Endothelial cell of umbilical vein (primary cell): ENCODE measurements at regions not wholly inside any gene's neighbourhood (a gene's known extent, or its start where the extent isn't known, plus 50 kb on each side); places are given as distances from the start of the nearest gene placed in this dataset.

Experiments used
- BruUV-seq: library from RNA; stranded (reverse); fragments of 400-500 nt; replicated peaks from 2 replicates; lab custom pipeline; 2021; lab: Mats Ljungman, UMichigan
- CTCF ChIA-PET: fragments of 300-600, 350-600 bp; sonication (Branson Sonifier 250); formaldehyde crosslinking; loops from one replicate; lab custom pipeline; 2021; ENCODE audit warnings: antibody characterized with exemption, inconsistent platforms; lab: Charles Lee
- POLR2A ChIA-PET: fragments of 300-600, 350-600 bp; sonication (Branson Sonifier 250); formaldehyde crosslinking; loops from one replicate; lab custom pipeline; 2021; ENCODE audit warnings: antibody characterized with exemption, inconsistent platforms; lab: Charles Lee
- DNase-seq: peaks from one replicate; pipeline ENCODE4 v3.0.0-alpha.2; 2011; ENCODE audit warnings: low read depth, low spot score
- FAIRE-seq: peaks from 2 replicates; lab custom pipeline; 2011; peaks lifted over from hg19 to GRCh38; lab: Jason Lieb, UNC
- H2AFZ ChIP-seq: 2 replicates; pipeline ENCODE4 v1.6.0; 2012; ENCODE audit warnings: low read depth, low read length, control low read depth, inconsistent platforms
- H3K27ac ChIP-seq: 2 replicates; pipeline ENCODE4 v1.5.1; 2011; ENCODE audit warnings: low read depth, mild to moderate bottlenecking, control low read depth, low read length, moderate library complexity; ENCODE audit not compliant: insufficient read depth
- H3K27me3 ChIP-seq, 2 experiments: 2 replicates each; pipeline versions ENCODE4 v1.6.0 to v1.6.1; 2011; ENCODE audit warnings: low read length in 2 of 2, mixed read lengths in 1 of 2; ENCODE audit not compliant: control insufficient read depth in 2 of 2, insufficient read depth in 2 of 2
- H3K36me3 ChIP-seq, 2 experiments: 2 replicates in 1 of 2; 3 replicates in 1 of 2; pipeline ENCODE4 v1.5.1; 2011; ENCODE audit warnings: low read length in 2 of 2, mild to moderate bottlenecking in 1 of 2, moderate library complexity in 1 of 2; ENCODE audit not compliant: control insufficient read depth in 2 of 2, insufficient read depth in 2 of 2; ENCODE audit errors: extremely low read depth in 1 of 2
- H3K4me1 ChIP-seq: 3 replicates; pipeline ENCODE4 v1.5.1; 2011; ENCODE audit warnings: mild to moderate bottlenecking, low read length; ENCODE audit not compliant: control insufficient read depth, insufficient read depth; ENCODE audit errors: extremely low read depth
- H3K4me2 ChIP-seq: 2 replicates; pipeline ENCODE4 v1.6.1; 2011; ENCODE audit warnings: low read length, control low read depth, mixed read lengths; ENCODE audit not compliant: insufficient read depth
- H3K4me3 ChIP-seq, 3 experiments: fragments of 200-600 bp in 1 of 3; sonication (generic), shearing (Covaris generic) in 1 of 3; replicated peaks in 1 of 3; 2 replicates each; pipeline ENCODE4 v1.5.1; 2011 to 2016; ENCODE audit warnings: control low read depth in 3 of 3, low read length in 3 of 3, mild to moderate bottlenecking in 2 of 3, inconsistent platforms in 1 of 3, low read depth in 1 of 3, moderate library complexity in 1 of 3; ENCODE audit not compliant: insufficient read depth in 1 of 3
- H3K79me2 ChIP-seq: 2 replicates; pipeline ENCODE4 v1.6.0; 2012; ENCODE audit warnings: low read length, inconsistent platforms; ENCODE audit not compliant: control insufficient read depth, insufficient read depth
- H3K9ac ChIP-seq: replicated peaks from 2 replicates; pipeline ENCODE3; 2011; ENCODE audit warnings: low read length, control low read depth; ENCODE audit not compliant: insufficient read depth; ENCODE audit errors: extremely low read depth
- H3K9me1 ChIP-seq: replicated peaks from 3 replicates; pipeline ENCODE4 v1.6.0; 2011; ENCODE audit warnings: mild to moderate bottlenecking, low read length; ENCODE audit not compliant: control insufficient read depth, insufficient read depth; ENCODE audit errors: extremely low read depth
- H3K9me3 ChIP-seq: replicated peaks from 2 replicates; pipeline ENCODE4 v1.5.1; 2012; ENCODE audit warnings: low read length, inconsistent platforms; ENCODE audit not compliant: control insufficient read depth, insufficient read depth
- H4K20me1 ChIP-seq: replicated peaks from 2 replicates; pipeline ENCODE3; 2011; ENCODE audit warnings: mild to moderate bottlenecking, low read length; ENCODE audit not compliant: control insufficient read depth, insufficient read depth; ENCODE audit errors: extremely low read depth
- EZH2 ChIP-seq: IDR thresholded peaks from 2 replicates; pipeline ENCODE4 v1.6.1; 2012; ENCODE audit warnings: borderline replicate concordance, low read depth, mild to moderate bottlenecking, moderate library complexity, low read length, inconsistent platforms; ENCODE audit not compliant: severe bottlenecking
- JUN ChIP-seq: IDR thresholded peaks from 2 replicates; pipeline ENCODE4 v1.6.1; 2011; ENCODE audit warnings: borderline replicate concordance, low read depth; ENCODE audit not compliant: insufficient read length, insufficient read depth
- MAX ChIP-seq: IDR thresholded peaks from 2 replicates; pipeline ENCODE4 v1.6.1; 2011; ENCODE audit not compliant: insufficient read depth, insufficient read length
- MYC ChIP-seq: IDR thresholded peaks from one replicate; pipeline ENCODE4 v1.6.1; 2011; ENCODE audit warnings: mild to moderate bottlenecking, low read depth, low read length
- POLR2AphosphoS5 ChIP-seq: IDR thresholded peaks from 2 replicates; pipeline ENCODE4 v1.6.1; 2012; ENCODE audit warnings: low read depth, mild to moderate bottlenecking, control low read depth, low read length, moderate library complexity; ENCODE audit not compliant: insufficient read depth
- dilution Hi-C: fragments of 300-500 bp; cut with MboI; formaldehyde crosslinking; loops from one replicate; pipeline ENCODE4 v1.15.0; 2019; ENCODE audit warnings: low sequenced_read_pairs; ENCODE audit not compliant: extremely low pct_ligation_motif_present
- intact Hi-C: fragments of 100-400 bp; cut with micrococcal nuclease; formaldehyde crosslinking; loops from one replicate; pipeline ENCODE4 v1.10.0; 2022
- TF ChIP-seq, protein P1 (sequence below), 2 donors: IDR thresholded peaks; 1 replicate in 1 of 2; 2 replicates in 1 of 2; pipeline ENCODE4 v1.5.1; 2011; ENCODE audit warnings: low read length in 2 of 2, mild to moderate bottlenecking in 2 of 2, moderate library complexity in 2 of 2, control low read depth in 1 of 2, inconsistent platforms in 1 of 2, low read depth in 1 of 2; ENCODE audit not compliant: insufficient read depth in 1 of 2; ENCODE audit errors: extremely low read depth in 1 of 2

DNA sequence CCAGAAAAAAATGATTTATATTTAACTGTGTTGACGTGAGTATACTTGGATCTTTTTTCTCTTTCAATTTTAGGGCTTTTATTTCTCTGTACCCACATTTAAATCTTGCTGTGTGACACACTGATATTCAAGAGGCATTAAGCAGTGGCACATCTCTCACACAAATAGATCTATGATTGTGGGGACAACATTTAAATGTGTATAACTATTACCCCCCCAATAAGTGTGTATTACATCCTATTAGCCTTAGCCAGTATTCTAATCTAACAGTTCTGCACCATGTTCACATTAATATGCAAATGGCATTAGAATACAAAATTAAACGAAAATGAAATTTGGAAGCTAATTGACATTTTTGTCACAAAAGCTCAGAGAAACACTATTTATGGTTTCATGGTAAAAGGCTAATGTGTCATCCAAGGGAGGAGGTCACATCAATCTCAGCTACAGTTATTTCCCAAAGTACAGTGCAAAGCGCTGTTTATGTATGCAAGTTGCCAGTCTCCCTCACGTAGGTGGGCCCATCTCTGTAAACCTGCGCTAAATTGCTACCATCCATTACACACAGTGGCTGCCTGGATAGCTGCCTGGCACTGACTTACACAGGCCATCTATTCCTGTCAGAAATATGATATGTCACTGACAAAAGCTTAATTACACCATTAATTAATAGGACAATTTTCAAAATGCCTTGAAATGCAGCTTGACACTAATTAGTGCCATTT lies 984.7 kb upstream of the PCDH9 start:
- no peak overlapping the region for H3K4me3 ChIP-seq
- POLR2A ChIA-PET, result no interaction called here
- BruUV-seq, result no TSS peak

More for the DNA sequence above, 984.7 kb upstream of the PCDH9 start:
- no peak overlapping the region for H3K4me2 ChIP-seq
- H3K4me1 ChIP-seq, result no peaks in the 10 kb centered on the region
- dilution Hi-C loops, result no loop called here
- H3K36me3 ChIP-seq, result no peaks in the 10 kb centered on the region
- no peaks in the 10 kb centered on the region for H3K9me3 ChIP-seq
- intact Hi-C loops, result no loop called here
- no peak for FAIRE-seq
- DNase-seq, result no peak
- no peaks in the 10 kb centered on the region for H4K20me1 ChIP-seq
- H3K9me1 ChIP-seq, result no peaks in the 10 kb centered on the region
- CTCF ChIA-PET, result no interaction called here
- no peak overlapping the region for H3K27ac ChIP-seq
- no peaks in the 10 kb centered on the region for H3K79me2 ChIP-seq
- no peak overlapping the region for H2AFZ ChIP-seq
- no peak overlapping the region for H3K9ac ChIP-seq
- TF ChIP-seq POLR2AphosphoS5, result no peak
- no peak for TF ChIP-seq MYC
- TF ChIP-seq MAX, result no peak
- no peak for TF ChIP-seq JUN
- TF ChIP-seq, protein P1, sequence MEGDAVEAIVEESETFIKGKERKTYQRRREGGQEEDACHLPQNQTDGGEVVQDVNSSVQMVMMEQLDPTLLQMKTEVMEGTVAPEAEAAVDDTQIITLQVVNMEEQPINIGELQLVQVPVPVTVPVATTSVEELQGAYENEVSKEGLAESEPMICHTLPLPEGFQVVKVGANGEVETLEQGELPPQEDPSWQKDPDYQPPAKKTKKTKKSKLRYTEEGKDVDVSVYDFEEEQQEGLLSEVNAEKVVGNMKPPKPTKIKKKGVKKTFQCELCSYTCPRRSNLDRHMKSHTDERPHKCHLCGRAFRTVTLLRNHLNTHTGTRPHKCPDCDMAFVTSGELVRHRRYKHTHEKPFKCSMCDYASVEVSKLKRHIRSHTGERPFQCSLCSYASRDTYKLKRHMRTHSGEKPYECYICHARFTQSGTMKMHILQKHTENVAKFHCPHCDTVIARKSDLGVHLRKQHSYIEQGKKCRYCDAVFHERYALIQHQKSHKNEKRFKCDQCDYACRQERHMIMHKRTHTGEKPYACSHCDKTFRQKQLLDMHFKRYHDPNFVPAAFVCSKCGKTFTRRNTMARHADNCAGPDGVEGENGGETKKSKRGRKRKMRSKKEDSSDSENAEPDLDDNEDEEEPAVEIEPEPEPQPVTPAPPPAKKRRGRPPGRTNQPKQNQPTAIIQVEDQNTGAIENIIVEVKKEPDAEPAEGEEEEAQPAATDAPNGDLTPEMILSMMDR (IDR thresholded peaks at IDR 0.05; ENCODE audit: extremely low read depth in 1 of 2, insufficient read depth in 1 of 2, low read depth in 1 of 2, low read length in 2 of 2), result no peak
- TF ChIP-seq EZH2, result no peak
- no peaks in the 10 kb centered on the region for H3K27me3 ChIP-seq
